Nucleus accumbens (tissue), 56 donors: ENCODE measurements at regions not wholly inside any gene's neighbourhood (a gene's known extent, or its start where the extent isn't known, plus 50 kb on each side); places are given as distances from the start of the nearest gene placed in this dataset.

Experiments
- DNase-seq, 56 donors: peaks; one replicate each; lab custom pipeline; 2025; lab: John Stamatoyannopoulos, UW

DNA sequence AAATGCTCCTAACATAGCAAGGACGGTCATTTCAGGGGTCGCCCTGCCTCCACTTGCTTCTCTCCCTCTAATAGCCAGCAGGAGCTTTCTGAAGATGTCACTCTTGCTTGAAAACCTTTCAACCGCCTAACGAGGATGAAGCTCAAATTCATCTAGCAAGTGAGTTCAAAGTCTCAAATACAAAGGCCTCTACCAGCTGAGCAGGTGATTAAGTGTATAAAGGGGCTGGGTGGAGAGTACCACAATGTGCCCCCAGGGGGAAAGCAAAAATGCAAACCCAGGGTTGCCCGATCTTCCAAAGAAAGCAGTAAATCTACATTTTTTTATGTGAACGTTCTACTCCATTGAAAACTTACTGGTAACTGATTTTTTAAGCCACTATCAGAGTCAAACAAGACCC lies 50.4 kb upstream of the GRIP2 start:
- DNase-seq: no peak

DNA sequence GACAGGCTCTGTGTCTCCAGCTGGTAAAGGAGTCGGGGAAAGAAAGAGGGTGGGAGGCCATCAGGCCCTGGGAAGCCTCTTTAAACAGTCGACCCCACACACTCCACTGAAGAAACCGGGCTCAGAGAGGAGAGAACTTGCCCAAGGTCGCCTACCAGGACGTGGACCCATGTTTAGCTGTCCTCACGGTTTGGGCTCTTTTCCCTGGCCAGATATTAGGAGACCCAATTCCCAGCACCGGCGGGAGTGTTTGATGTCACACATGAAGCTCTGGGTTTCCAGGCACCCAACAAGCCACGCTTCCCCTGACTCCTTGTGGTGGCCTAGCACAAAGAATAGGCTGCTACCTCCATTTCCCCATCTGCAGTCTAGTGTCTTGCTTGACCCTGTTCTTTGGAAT lies 52.2 kb upstream of the GRIP2 start:
- DNase-seq: no peak

DNA sequence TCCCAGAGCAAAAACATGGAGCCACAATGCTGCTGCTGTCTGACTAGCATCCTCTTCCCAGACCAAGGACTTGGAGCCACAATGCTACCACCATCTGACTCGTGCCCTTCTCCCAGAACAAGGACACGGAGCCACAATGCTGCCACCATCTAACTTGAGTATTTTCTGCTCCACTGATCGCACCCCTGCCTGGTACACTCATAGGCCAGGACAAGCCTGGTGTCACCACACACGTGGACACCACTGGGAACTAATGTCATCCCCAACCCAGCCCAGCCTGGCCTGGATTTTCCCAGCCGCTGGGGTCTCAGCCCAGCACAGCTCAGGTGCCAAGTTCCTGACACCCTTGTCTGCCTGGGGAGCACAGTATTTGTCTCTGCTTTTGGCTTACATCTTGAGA lies 52.7 kb upstream of the GRIP2 start:
- DNase-seq: no peak

DNA sequence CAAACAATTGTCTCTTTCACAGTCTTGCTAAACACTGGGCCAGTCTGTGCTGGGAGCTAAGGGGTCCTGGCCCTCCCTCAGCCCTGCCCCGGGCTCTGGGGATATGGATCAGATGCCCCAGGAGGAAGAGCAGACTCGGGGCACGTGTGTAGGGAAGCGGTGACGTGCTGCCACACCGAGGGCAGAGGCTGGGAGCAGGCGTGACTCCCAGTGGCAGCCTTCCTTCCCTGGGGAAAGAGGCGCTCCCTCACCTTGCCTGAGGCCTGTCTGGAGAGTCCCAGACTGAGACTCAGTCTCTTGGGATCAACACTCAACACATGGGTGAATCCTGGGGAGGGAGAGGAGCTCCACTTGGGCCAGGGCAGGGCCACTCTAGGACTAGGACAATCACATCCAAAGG lies 54.1 kb upstream of the GRIP2 start:
- no peak for DNase-seq

DNA sequence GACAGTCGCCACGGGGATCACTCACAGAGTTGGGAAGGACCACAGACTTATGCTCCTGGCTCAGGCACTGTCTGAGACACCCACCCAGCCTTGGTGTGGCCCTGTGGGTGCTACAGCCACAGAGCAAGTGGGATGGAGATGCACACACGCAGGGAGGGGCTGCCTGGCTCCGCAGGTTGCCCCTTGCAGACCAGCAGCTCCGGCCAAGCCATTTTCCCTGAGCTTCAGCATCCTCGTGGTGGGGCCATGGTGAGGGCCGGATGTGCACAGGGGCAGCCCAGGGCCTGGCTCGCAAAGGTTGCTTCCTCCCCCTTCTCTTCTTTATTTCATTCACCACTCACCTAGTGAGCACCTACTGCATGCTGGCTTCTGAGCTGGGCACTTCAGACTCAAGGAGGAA lies 55.4 kb upstream of the GRIP2 start:
- DNase-seq: no peak

DNA sequence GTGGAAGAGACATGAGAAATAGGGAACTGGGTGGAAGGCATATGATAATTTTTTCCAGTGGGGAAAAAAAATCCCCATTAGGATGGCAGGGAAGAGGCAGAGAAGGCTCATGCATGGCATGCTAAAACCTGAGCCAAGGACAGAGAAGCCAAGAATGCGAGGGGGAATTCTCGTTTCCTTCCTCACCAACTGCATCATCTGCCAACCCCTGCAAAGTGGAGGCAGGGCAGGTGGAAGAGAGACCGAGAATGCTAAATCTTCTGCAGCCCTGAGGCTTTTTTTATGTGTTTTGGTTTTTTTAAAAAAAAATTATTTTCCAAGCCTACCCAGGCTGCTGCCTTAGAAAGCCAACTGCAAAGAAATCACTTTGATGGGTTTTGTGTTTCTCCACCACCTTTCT lies 54.3 kb upstream of the CCDC174 start:
- no peak for DNase-seq

DNA sequence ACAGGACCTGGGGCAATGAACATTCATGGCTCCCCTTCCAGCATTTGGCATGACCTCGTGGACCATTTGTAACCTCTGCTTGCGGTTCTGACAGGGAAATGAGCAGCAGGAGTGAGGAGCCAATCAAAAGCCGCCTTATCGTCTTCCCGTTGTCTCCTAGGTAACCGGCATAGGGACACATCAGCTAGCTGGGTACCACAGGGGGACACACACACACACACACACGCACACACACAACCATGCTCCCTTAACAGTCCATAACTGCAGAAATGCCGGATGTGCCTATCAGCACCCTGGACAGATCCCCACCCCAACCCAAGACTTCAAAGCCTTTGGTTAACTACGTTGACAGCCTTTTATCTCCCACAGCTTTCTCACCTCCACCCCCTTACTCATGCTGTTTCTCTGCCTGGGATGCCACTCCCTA lies 53.4 kb upstream of the CCDC174 start:
- DNase-seq: peak in 26 of 56 donors; percentile 8 to 68 (median 34)

DNA sequence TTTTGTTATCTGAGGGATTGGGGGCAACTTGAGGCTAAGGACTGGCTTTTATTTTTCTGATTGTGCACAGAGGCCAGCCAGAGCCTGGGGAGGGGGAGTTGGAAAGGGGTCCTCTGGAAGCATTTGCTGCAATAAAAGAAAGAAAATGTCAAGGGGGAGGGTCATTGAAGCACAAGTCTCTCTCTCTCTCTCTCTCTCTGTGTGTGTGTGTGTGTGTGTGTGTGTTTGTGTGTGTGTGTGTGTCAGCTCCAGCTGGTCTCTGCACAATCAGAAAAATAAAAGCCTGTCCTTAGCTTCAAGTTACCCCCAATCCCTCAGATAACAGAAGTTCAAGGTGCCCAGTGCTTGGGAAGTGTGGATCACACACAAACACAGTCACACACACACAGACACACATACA lies 52.1 kb upstream of the CCDC174 start:
- DNase-seq: no peak

DNA sequence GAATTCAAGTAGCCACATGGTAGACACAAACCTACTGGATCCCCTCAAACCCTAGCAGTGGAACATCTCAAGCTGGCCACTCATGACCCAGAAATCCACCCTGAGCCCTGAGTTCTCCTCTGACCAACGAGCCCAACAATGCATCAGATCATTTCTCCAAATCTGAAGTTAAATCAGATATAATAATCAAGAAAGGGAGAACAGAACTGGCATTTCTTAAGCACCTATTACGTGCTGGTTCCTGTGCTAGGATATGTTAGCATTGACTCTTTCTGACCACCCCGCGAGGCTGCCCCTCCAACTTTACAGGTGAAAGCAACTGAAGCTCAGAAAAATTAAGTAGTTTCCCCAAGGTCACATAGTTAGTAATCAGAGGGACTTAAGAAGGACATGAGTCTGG lies 51.5 kb upstream of the CCDC174 start:
- no peak for DNase-seq

DNA sequence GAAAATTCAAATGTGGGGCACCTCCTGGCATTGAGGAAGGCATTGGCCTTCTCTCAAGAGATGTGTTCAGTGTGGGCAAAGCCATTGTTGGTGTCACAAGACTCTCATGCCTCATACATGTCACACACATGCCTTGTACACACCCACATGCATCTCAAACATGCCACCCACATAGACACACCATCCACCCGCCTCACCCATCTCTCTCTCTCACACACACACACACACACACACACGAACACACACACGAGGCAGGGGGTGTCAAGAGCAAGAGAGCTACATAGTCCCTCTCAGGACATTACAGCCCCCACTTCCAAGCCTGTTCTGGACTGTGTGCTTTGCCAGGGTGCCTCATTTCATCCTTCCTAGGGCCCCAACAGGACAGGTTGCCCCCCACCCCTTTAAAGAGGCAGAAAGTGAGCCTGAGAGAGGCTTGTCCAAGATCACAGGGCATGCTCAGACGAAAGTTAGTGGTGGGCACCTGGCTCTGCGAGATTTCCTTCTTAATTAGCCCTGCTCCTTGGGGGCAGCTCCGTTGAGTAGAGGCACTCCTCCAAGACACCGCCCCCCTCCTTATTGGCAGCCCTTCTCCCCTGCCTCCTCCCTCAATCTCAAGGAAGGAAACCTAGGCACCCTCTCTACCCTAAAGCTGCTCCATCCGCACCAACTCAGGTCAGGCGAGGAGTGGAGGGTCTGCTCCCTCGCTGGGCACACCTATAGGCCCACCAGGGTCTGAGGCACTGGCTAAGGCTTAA lies 50.5 kb upstream of the CCDC174 start:
- no peak for DNase-seq

DNA sequence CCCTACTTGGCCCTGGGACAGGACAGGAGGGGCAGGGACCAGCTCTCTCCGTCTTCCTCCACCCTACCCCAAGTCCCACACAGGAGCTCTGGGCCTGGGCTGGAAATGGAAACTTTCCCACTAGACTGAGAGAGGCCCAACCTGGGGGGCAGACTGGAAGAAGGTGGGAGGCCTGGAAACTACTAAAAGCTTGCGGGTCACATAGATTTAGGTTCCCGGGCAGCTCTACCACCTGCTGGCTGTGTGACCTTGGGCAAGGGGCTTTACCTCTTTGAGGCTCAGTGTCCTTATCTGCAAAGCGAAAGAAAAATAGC lies 49.9 kb upstream of the CCDC174 start:
- DNase-seq: no peak
